Activated CD8-positive, alpha-beta memory T cell treated with anti-CD3 and anti-CD28 coated beads for 48 hours (primary cell): ENCODE measurements at regions not wholly inside any gene's neighbourhood (a gene's known extent, or its start where the extent isn't known, plus 50 kb on each side); places are given as distances from the start of the nearest gene placed in this dataset.

Experiments
- DNase-seq, 3 experiments: peaks; one replicate each; pipeline ENCODE4 v3.0.0-alpha.2; 2020; ENCODE audit warnings: low read depth in 2 of 3, low spot score in 2 of 3

- no peak for DNase-seq
These were observed 545.5 kb upstream of the TBX3 start for GRCh38 chr12:115229517-115229916.

DNA sequence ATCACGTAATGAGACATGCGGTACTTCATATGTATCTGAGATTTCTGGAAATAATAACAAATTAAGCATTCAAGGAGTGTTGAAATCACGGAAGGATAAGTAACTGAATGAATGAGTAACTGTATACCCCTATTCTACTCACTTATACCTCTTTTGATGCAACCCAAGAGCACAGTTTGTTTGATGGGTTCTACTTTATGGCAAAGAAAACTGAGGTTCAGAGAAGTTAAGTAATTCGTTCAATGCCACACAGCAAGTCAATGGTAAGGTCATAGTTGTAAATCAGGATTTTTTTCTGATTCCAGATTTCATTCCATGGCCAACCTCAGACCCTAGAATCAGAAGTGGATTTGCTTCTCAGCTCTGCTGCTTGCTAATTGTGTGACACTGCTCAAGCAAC, 544.5 kb upstream of the TBX3 start:
- DNase-seq, result no peak

DNA sequence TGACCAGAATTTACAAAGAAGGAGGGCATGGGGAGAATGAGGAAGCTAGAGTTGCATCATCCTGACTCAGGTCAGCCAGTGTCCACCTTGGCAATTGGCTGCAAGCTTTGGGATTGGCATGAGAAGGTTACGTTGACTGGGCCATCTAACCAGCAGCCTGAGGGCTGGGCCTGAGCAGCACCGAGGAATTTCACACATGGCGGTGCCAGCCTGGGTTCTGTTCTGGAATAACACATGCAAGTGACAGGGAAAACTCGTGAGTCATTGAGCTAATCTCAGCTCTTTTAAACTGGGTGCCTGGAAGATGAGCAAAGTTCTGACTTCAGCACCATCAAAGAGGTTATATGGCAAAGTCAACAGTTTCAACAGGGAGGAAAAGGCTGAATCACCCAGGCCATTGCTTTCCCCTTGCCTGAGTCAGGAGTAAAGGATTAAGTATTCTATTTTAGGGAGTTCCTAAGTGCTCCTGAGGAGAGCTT, 543.2 kb upstream of the TBX3 start:
- no peak for DNase-seq

DNA sequence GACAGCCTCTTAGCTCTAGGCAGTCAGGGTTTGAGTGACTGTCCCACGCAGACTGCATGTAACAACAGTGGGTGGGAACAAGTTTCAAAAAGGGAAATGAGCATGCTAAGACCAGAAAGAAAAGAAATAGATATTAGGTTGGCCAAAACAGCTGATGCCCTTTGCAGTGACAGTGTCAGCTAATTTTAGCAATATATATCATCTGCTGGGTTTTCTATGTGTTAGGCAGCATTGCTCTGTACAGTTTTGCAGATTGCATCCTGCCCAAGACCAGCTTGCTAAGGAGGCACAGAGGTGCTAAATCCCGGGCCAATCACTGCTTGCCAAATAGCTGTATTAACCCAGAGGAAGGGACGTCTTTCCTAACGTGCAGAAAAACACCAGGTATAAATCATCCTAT, 541.9 kb upstream of the TBX3 start:
- no peak for DNase-seq

DNA sequence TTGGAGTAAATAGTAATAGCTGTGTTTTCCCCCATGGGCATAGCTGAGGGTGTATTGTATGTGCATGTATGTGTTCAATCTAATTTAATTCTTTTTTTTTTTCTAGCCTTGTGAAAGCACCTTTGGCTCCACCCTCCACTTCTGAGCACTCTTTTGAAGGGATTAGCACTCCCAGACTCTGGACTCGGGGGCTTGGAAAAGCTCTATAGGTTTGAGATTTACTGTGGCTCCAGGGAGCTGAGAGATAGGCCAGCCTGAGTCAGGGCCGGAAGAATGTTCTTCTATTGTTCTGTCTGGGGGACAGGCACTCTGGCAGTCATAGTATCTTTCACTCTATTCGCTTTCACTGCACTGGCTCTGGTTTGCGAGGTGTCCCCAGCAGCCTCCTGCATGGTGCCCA, 540.0 kb upstream of the TBX3 start:
- no peak for DNase-seq

GRCh38 chr12:115223322-115223721, 539.3 kb upstream of the TBX3 start:
- DNase-seq, result no peak

GRCh38 chr12:115222220-115222619, 538.2 kb upstream of the TBX3 start:
- DNase-seq, result no peak

- no peak for DNase-seq
These were observed 532.3 kb upstream of the TBX3 start for GRCh38 chr12:115216301-115216700.

DNA sequence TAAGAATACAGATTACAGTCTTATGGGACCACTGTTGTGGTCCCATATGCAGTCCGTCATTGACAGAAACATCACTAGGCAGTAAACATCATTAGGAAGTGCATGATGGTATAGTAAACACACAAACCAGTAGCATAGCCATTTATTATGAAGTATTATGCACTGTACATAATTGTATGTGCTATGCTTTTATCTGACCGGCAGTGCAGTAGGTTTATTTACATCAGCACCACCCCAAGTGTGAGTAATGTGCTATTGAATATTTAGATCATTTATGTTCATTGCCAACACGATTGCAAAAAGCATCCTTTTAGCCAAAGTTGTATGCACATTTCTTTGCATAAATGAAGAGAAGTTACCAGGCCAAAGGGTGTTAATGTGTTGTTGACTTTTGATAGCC, 531.6 kb upstream of the TBX3 start:
- no peak for DNase-seq

- DNase-seq, result no peak
These were observed 529.6 kb upstream of the TBX3 start for GRCh38 chr12:115213538-115214016.

- no peak for DNase-seq
These were observed 529.1 kb upstream of the TBX3 start for GRCh38 chr12:115213118-115213517.

DNA sequence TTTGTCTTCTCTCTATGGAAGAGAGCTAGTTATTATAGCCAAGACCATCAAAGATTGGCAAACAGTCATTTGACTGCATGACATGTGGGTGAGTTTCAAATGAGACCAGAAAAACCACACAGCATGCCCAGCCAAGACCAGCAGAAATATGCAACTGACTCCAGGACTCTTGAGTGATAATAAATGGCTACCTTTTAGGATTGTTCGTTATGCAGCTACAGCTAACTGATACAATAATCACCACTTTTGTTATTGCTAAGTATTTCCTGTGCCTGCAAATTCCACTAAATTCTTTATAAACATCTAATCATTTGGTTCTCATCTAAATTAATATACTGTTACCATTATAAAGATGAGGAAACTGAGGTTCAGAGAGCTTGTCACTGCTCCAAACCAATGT, 528.4 kb upstream of the TBX3 start:
- DNase-seq, result no peak

GRCh38 chr12:115210533-115211252, 526.7 kb upstream of the TBX3 start:
- no peak for DNase-seq

GRCh38 chr12:115209230-115209629, 525.3 kb upstream of the TBX3 start:
- no peak for DNase-seq

DNA sequence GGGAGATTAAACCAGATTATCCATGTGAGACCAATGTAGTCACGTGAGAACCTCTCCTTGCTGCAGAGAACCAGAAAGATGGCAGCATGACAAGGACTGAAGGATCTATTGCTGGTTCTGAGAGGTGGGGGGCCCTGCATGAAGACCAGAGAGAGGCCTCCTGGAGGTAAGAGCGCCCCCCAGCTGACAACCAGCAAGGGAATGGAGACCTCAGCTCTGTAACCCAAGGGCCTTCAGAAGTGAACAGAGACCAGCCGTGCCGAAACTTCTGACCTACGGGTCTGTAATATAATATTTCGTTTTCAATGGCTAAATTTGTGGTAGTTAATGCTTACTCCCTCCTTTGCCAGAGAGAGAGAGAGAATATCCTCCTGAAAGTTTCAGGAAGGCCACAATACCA, 524.1 kb upstream of the TBX3 start:
- DNase-seq, result no peak

DNA sequence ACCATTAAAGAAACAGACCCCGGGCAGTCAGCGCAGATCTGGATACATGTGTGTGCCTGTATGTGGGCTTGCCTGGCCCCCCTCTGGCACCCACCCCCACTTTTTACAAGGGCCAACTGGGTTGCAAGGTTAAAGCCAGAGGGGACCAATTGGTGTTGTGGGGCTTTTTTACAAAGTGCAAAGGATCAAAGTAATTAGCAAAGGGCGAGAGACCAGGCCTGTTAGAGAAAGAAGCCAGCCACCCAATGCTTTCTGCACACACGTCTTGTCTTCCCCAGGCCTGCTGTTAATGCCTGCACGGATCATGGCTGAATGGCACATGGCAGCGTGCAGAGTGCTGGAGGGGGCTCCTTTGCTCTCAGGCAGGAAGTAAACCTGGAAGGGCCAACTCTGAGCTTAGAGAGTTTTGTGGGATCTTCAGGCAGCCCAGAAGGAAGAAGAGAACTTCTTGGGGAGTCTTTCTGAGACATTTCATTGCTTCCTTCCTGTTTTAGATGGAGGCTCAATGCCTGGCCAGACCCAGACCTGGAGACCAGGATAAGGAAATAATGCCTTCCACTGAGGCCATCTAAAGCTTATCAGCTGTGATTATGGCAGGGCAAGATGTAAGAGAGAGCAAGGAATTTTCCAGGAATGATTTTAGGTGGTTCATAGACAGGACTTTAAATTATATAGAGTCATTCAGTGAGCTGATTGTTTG, 523.4 kb upstream of the TBX3 start:
- DNase-seq, result no peak

GRCh38 chr12:115206801-115207200, 522.8 kb upstream of the TBX3 start:
- no peak for DNase-seq

DNA sequence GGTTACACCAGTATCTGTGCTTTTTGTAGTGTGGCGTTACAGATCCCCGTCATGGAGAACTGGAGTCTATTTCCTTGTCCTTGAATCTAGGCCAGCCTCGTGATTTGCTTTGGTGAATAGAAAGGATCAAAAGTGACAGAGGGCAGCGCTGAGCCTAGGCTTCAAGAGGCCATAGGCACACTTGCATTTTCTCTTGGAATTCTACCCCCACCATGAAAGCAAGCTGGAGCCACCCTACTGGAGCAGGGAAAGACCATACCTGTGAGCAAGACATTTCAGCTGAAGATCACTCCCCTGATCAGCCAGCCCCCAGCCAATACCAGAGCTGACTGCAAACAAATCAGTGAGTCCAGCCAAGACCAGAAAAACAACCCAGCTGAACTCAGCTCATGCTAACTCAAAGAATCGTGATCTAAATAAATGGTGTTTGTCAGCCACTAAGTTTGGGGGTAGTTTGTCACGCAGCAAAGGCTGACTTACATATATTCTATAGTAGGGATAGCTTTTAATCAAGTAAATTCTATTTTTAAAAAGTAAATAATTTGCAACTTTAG, 521.9 kb upstream of the TBX3 start:
- DNase-seq, result no peak

DNA sequence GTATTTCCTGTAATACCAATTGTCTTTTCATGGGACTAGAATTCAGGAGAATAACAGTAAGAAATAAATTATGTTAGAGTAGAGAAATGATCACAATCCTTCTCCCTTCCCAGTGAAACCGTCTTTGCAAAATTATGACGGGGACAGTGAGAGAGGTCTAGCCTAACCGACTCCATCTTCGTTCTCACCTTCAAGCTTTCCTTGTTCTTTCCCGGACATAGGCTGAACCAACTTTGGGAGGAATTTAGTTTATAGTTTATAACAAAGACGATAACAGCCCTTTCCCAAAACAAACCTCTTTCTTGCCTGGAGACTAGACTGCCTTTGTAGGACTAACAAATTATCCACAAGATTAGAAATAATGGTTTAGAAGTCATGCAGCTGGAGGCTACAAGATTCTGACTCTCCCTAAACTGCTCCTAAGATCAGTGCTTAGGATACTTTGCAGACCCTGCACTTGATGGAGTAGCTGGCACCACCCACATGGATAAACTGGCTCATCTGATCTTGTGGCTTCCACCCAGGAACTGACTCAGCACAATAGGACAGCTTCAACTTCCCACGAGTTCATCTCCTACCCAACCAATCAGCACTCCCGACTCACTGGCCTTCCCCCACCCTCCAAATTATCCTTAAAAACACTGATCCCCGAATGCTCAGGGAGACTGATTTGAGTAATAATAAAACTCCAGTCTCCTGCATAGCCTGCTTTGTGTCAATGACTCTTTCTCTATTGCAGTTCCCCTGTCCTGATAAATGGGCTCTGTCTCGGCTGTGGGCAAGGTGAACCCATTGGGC, 521.2 kb upstream of the TBX3 start:
- no peak for DNase-seq

DNA sequence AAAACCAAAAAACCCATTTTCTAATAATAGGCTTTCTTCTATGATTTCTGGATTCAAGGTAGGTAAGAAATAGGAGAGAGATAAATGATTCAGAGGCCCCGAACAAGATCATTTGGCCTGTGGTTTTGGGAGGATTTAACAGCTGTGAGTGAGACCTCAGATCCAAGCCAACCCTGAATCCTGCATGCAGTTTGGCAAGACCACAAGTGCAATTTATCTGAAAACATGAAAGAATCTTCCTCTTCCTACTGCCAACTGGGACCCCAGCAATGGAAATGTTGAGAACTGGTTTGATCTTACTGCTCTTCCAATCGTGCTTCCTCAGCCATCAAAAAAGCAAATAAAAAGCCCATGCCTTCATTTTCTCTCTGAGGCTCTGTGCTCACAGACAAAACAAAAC, 519.7 kb upstream of the TBX3 start:
- DNase-seq, result no peak

DNA sequence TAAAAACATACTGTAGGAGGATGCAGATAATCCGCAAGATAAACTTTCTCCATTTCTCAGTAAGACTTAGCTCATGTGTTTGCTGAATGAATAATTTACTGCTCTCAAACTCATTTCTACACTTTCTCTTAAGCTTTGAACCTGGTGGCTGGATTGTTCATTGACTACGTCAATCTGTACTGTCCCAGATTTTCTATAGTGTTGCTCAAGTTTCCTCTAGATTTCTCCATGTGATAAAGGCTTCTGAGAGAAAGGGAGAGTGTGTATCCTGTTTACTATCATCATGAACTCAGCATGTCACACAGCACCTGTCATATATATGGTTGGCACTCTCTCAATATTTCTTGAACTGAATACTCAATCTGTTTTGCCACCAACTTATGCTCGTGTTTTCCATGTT, 518.0 kb upstream of the TBX3 start:
- DNase-seq, result no peak

DNA sequence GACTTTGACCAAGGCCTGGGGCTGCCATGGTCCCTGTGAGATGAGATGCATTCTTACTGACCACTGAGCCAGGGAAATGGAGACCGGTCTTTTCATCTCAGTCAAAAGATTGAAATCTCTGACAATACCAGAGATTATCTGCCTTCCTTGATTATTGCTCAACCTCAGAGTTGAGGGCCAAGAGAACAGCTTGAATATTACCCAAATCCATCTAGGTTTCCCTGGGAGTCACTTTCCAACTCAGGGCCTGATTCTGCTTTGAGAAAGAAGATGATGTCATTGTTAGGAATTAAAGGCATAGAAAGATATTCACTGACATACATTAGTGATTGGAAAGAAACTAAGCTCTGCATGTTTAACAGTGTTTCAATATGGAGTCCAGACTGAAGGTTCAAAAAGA, 515.9 kb upstream of the TBX3 start:
- DNase-seq, result no peak
